Lower leg skin (tissue), 4 donors: ENCODE measurements at regions not wholly inside any gene's neighbourhood (a gene's known extent, or its start where the extent isn't known, plus 50 kb on each side); places are given as distances from the start of the nearest gene placed in this dataset.

ENCODE experiments used
- DNase-seq, 2 donors: peaks; one replicate each; pipeline ENCODE4 v3.0.0-alpha.2; 2019; ENCODE audit warnings: low spot score in 2 of 2
- H3K4me3 ChIP-seq: fragments of 200-600 bp; sonication (generic); 2 replicates; pipeline ENCODE4 v1.5.1; 2017; ENCODE audit warnings: mild to moderate bottlenecking, low read depth; ENCODE audit not compliant: poor library complexity, severe bottlenecking
- CTCF ChIP-seq, 3 donors: fragments of 450-650 bp; IDR thresholded peaks; one replicate each; pipeline ENCODE4 v1.5.1; 2016; ENCODE audit warnings: antibody characterized with exemption in 3 of 3, mild to moderate bottlenecking in 3 of 3, moderate library complexity in 2 of 3
- POLR2A ChIP-seq, 2 donors: fragments of 450-650 bp; IDR thresholded peaks; one replicate each; pipeline ENCODE4 v1.6.1; 2016 to 2017; ENCODE audit warnings: antibody characterized with exemption in 2 of 2, mild to moderate bottlenecking in 1 of 2, moderate library complexity in 1 of 2
- WGBS, 2 donors: methylation state at CpG; one replicate each; pipeline ENCODE4 v1.1.5; 2018; 5-methylcytosine and 5-hydroxymethylcytosine counted together
- intact Hi-C: fragments of 100-400 bp; cut with DNase I; formaldehyde crosslinking; loops from one replicate; pipeline ENCODE4 v1.15.0; 2023; ENCODE audit warnings: low total_unique reads

DNA sequence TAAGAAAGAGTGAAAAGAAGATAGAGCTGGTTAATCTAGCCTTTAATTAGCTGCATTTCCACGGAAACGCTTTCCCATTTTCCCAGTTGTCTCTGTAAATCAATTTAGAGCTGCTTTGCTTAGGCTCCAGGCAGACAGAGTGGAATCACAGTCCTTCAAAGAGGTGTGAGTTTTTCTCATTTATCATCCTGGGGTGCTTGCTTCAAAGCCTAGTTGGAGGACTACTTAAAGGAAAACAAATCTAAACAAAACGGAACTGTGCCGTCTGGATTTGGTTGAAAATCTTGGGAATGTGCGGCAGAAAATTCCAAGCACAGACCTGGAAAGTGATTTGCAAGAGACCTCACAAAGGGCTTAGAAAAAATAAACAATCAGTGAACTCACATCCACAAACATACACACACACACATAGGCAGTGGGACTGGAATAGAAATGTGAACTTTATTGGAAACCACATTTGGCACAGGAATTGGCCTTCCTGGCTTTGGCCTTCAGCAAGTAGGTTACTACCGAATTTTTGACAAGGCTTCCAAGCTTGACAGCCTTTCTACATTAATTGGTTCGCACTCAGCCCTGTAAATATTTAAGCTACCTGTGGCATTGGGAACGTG, 235.2 kb upstream of the SLC24A2 start:
- H3K4me3 ChIP-seq = no peak overlapping the region
- intact Hi-C loops = no loop called here
- no peak for TF ChIP-seq POLR2A (IDR thresholded peaks at IDR 0.05)
- TF ChIP-seq CTCF (IDR thresholded peaks at IDR 0.05) = no peak
- WGBS, 2 donors = 70 to 72% methylated on average over 8 of the region's 8 CpGs
- DNase-seq = no peak

DNA sequence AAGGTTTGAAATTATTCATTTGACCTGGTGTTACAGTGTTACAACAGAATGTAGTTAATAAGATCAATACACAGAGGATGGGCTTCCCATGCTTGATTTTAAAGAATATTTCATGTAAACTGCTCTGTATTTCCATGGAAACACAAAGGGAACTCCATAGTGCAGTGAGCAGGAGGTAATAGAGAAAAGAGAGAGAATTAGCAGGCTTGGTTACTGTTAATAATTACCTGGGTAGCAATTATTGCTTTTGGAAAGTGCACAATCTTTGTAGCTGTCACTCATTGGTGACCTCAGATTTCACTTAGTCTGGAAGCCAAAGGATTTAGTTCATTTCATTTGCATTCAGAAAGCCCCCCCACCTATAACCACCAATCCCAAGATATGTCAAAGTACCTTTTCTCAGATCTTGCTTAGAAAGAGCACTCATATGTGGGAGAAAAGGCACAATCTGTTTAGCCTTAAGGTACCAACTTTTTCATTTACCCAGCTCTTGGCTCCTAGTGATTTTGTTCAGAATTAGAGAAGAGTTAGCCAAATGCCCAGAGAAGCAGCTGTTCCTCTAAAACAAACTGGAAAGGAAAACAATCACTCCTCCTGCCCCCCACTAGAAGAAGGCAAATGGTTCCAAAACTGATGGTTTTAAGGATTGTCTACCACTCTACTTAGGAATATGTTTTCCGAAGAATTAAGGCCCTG, 234.5 kb upstream of the SLC24A2 start:
- TF ChIP-seq CTCF (IDR thresholded peaks at IDR 0.05) = no peak
- no peak overlapping the region for H3K4me3 ChIP-seq
- 68 to 76% methylated on average over 1 of the region's 1 CpG for WGBS, 2 donors
- intact Hi-C loops = no loop called here
- DNase-seq = no peak

GRCh38 chr9:20022410-20022809, 233.6 kb upstream of the SLC24A2 start:
- no peak for DNase-seq
- 77 to 91% methylated on average over 2 of the region's 2 CpGs for WGBS, 2 donors
- intact Hi-C loops = no loop called here
- TF ChIP-seq CTCF (IDR thresholded peaks at IDR 0.05) = no peak
- TF ChIP-seq POLR2A (IDR thresholded peaks at IDR 0.05) = no peak
- no peak overlapping the region for H3K4me3 ChIP-seq

GRCh38 chr9:20016611-20017010, 227.8 kb upstream of the SLC24A2 start:
- 81 to 87% methylated on average over 1 of the region's 1 CpG for WGBS, 2 donors
- intact Hi-C loops = no loop called here
- TF ChIP-seq POLR2A (IDR thresholded peaks at IDR 0.05) (no peak), CTCF (IDR thresholded peaks at IDR 0.05) (no peak)
- H3K4me3 ChIP-seq = no peak overlapping the region
- DNase-seq = no peak

DNA sequence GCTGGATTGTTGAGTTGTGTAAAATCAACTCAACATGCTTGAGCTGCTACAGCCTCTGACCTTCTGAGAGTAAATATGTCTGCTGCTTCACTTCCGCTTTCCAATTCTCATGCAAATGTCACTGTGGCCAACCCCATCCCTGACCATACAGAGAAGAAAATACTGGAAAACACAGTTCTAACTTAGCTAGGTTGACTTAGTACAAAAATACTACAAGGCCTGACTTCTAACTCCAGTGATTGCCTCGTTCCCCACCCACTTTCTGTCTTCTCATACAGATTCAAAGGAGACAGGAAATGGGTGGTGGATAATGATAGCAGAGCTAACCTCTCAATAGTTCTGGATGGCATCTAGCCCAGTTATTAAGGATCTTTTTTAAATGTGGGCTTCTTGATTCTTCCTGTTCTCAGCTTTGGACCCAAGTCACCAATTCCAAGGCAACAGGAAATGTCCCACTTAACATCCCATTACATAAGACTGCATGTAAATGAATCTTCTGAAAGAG, 226.6 kb upstream of the SLC24A2 start:
- intact Hi-C loops = no loop called here
- no peak for DNase-seq
- no peak overlapping the region for H3K4me3 ChIP-seq
- TF ChIP-seq CTCF (IDR thresholded peaks at IDR 0.05) = no peak
- TF ChIP-seq POLR2A (IDR thresholded peaks at IDR 0.05) = no peak
- WGBS, 2 donors = 65 to 68% methylated on average over 2 of the region's 2 CpGs
